ENCODE measurements at regions not wholly inside any gene's neighbourhood (a gene's known extent, or its start where the extent isn't known, plus 50 kb on each side); places are given as distances from the start of the nearest gene placed in this dataset.
A peak's percentile ranks its signal among the peaks of the same experiment; 100 is the strongest.

GRCh38 chr15:59886441-59886840, 117.7 kb upstream of the FOXB1 start:
- in situ Hi-C loops (cut with HindIII; ENCODE audit: low sequenced_read_pairs), result no loop called here
- no peak overlapping the region for H3K4me3 ChIP-seq (ENCODE audit: low read depth, low read length)
- DNase-seq (ENCODE audit: low read depth, low spot score), result no peak
- TF ChIP-seq CTCF (IDR thresholded peaks at IDR 0.05; ENCODE audit: low read depth, low read length), result no peak

- DNase-seq (ENCODE audit: low read depth, low spot score), result no peak
- in situ Hi-C loops (cut with HindIII; ENCODE audit: low sequenced_read_pairs), result no loop called here
- TF ChIP-seq CTCF (IDR thresholded peaks at IDR 0.05; ENCODE audit: low read depth, low read length), result no peak
- H3K4me3 ChIP-seq (ENCODE audit: low read depth, low read length), result no peak overlapping the region
Measured at GRCh38 chr15:59885832-59886231, 118.3 kb upstream of the FOXB1 start.

GRCh38 chr15:59879506-59880265, 124.4 kb upstream of the FOXB1 start:
- peak; percentile 90 for DNase-seq (ENCODE audit: low read depth, low spot score)
- H3K4me3 ChIP-seq (ENCODE audit: low read depth, low read length), result no peak overlapping the region
- TF ChIP-seq CTCF (IDR thresholded peaks at IDR 0.05; ENCODE audit: low read depth, low read length), result no peak
- in situ Hi-C loops (cut with HindIII; ENCODE audit: low sequenced_read_pairs), result no loop called here

GRCh38 chr15:59876140-59876539, 128.0 kb upstream of the FOXB1 start:
- DNase-seq (ENCODE audit: low read depth, low spot score), result no peak
- no peak overlapping the region for H3K4me3 ChIP-seq (ENCODE audit: low read depth, low read length)
- in situ Hi-C loops (cut with HindIII; ENCODE audit: low sequenced_read_pairs), result no loop called here
- TF ChIP-seq CTCF (IDR thresholded peaks at IDR 0.05; ENCODE audit: low read depth, low read length), result no peak

GRCh38 chr15:59873644-59874272, 130.4 kb upstream of the FOXB1 start:
- TF ChIP-seq CTCF (IDR thresholded peaks at IDR 0.05; ENCODE audit: low read depth, low read length), result no peak
- no peak overlapping the region for H3K4me3 ChIP-seq (ENCODE audit: low read depth, low read length)
- in situ Hi-C loops (cut with HindIII; ENCODE audit: low sequenced_read_pairs), result no loop called here
- no peak for DNase-seq (ENCODE audit: low read depth, low spot score)

- no peak overlapping the region for H3K4me3 ChIP-seq (ENCODE audit: low read depth, low read length)
- TF ChIP-seq CTCF (IDR thresholded peaks at IDR 0.05; ENCODE audit: low read depth, low read length), result no peak
- in situ Hi-C loops (cut with HindIII; ENCODE audit: low sequenced_read_pairs), result no loop called here
- DNase-seq (ENCODE audit: low read depth, low spot score), result no peak
Measured at GRCh38 chr15:59867086-59867855, 136.8 kb upstream of the FOXB1 start.

All from astrocyte of the spinal cord (primary cell).